ENCODE measurements at regions not wholly inside any gene's neighbourhood (a gene's known extent, or its start where the extent isn't known, plus 50 kb on each side); places are given as distances from the start of the nearest gene placed in this dataset.

GRCh38 chr4:30870513-30870912 lies 150.3 kb downstream of the PCDH7 start:
- no peaks in the 10 kb centered on the region for H3K9me3 ChIP-seq (ENCODE audit: control insufficient read depth, insufficient read depth, low read depth, low read length)
- no peak overlapping the region for H3K27ac ChIP-seq (ENCODE audit: low read depth, low read length)
- no peak overlapping the region for H3K9ac ChIP-seq (ENCODE audit: low read length)
- H3K36me3 ChIP-seq (ENCODE audit: control insufficient read depth, insufficient read depth, low read length), result no peaks in the 10 kb centered on the region
- H3K4me1 ChIP-seq (ENCODE audit: control insufficient read depth, insufficient read depth, low read length), result peaks cover 4% of the 10 kb centered on the region; the same call in 1 of the 2 replicates
- no peaks in the 10 kb centered on the region for H3K27me3 ChIP-seq (ENCODE audit: control insufficient read depth, insufficient read depth, low read length)
- H3K4me3 ChIP-seq (ENCODE audit: low read depth, low read length), result no peak overlapping the region

DNA sequence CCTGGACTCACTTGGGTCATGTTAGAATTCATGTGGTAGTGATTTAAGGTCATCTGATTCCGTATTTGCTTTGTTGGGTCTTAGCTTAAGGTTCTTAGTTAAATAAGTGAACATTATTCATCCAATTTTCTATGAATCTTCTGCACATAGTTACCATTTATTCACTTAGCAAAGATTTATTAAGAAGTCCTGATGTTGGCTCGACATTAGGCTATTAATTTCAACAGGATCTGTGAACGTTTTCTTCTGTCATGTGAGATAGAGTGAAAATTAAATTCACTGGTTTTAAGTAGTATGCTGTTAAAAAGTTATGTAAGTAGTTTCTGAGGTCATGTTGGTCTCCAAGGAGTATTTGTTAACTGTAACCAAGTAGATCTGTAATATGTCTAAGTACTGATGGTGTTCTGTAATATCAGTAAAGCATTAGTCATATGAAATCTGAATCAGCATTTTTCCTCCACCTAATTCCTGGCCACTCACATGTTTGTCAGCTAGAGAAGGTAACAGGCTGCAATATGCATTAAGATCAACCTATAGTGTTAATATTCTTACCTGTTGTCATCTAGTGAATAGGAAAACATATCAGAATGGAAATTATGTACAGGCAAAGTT lies 155.6 kb downstream of the PCDH7 start:
- no peaks in the 10 kb centered on the region; the same call in 1 of the 2 replicates for H3K4me1 ChIP-seq (ENCODE audit: control insufficient read depth, insufficient read depth, low read length)
- H3K36me3 ChIP-seq (ENCODE audit: control insufficient read depth, insufficient read depth, low read length), result no peaks in the 10 kb centered on the region
- H3K4me3 ChIP-seq (ENCODE audit: low read depth, low read length), result no peak overlapping the region
- H3K27me3 ChIP-seq (ENCODE audit: control insufficient read depth, insufficient read depth, low read length), result no peaks in the 10 kb centered on the region
- H3K9me3 ChIP-seq (ENCODE audit: control insufficient read depth, insufficient read depth, low read depth, low read length), result no peaks in the 10 kb centered on the region
- no peak overlapping the region for H3K27ac ChIP-seq (ENCODE audit: low read depth, low read length)
- no peak overlapping the region for H3K9ac ChIP-seq (ENCODE audit: low read length)

DNA sequence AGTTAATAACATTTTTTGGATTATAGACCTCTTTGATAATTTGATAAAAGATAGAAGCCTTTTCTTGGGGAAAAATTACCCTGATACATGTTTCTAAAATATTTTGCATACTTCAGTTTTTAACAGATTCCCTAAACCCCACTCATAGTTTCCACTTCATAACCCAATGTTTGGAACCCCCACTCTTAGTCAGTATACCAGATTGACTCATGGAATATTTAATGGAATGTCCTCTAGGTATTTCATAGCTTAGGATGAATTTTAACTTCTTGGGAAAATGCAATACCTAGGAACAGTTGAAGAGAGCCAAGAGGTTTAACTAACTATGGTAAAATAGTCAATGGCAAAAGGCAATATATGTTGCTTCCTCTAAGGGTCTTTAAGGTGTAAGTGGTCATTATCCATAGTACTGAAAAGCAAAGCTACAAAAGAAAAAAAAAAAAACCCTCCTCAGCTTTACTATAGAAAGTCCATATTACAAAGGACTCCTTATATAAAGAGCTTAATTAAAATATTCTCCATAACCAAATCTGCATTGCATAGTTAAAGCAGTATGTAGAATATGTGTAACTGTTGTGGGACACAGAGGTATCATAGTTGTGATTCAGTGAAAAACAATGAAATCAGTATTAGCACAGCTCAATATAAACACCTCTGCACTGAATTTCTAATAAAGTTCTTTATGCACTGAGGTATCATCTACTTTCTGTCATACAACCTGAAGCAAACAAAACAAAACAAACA lies 159.9 kb downstream of the PCDH7 start:
- H3K9me3 ChIP-seq (ENCODE audit: control insufficient read depth, insufficient read depth, low read depth, low read length), result no peaks in the 10 kb centered on the region
- no peak overlapping the region for H3K4me3 ChIP-seq (ENCODE audit: low read depth, low read length)
- no peaks in the 10 kb centered on the region; the same call in 1 of the 2 replicates for H3K4me1 ChIP-seq (ENCODE audit: control insufficient read depth, insufficient read depth, low read length)
- H3K36me3 ChIP-seq (ENCODE audit: control insufficient read depth, insufficient read depth, low read length), result no peaks in the 10 kb centered on the region
- no peaks in the 10 kb centered on the region for H3K27me3 ChIP-seq (ENCODE audit: control insufficient read depth, insufficient read depth, low read length)
- no peak overlapping the region for H3K27ac ChIP-seq (ENCODE audit: low read depth, low read length)
- no peak overlapping the region for H3K9ac ChIP-seq (ENCODE audit: low read length)

GRCh38 chr4:30881985-30882384 lies 161.8 kb downstream of the PCDH7 start:
- no peaks in the 10 kb centered on the region for H3K9me3 ChIP-seq (ENCODE audit: control insufficient read depth, insufficient read depth, low read depth, low read length)
- no peak overlapping the region for H3K4me3 ChIP-seq (ENCODE audit: low read depth, low read length)
- H3K9ac ChIP-seq (ENCODE audit: low read length), result no peak overlapping the region
- H3K27ac ChIP-seq (ENCODE audit: low read depth, low read length), result no peak overlapping the region
- H3K4me1 ChIP-seq (ENCODE audit: control insufficient read depth, insufficient read depth, low read length), result no peaks in the 10 kb centered on the region; the same call in 1 of the 2 replicates
- no peaks in the 10 kb centered on the region for H3K36me3 ChIP-seq (ENCODE audit: control insufficient read depth, insufficient read depth, low read length)
- H3K27me3 ChIP-seq (ENCODE audit: control insufficient read depth, insufficient read depth, low read length), result no peaks in the 10 kb centered on the region

DNA sequence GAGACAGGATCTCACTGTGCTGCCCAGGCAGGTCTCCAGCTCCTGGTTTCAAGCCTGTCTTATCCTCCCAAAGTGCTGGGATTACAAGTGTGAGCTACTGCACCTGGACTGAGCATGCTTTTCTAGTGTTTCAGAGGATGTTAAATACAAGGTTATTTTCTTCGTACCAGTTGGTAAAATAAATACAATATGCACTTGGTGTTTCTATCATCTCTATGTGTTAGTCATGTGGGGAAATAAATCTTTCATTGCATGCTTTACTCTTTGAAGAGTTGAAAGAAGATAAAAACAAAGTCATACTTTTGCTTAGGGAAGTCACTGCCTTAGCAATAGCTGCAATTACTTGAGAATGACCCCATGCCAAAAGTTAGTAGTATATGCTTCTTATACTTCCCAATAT lies 162.3 kb downstream of the PCDH7 start:
- no peak overlapping the region for H3K9ac ChIP-seq (ENCODE audit: low read length)
- no peak overlapping the region for H3K4me3 ChIP-seq (ENCODE audit: low read depth, low read length)
- no peaks in the 10 kb centered on the region for H3K36me3 ChIP-seq (ENCODE audit: control insufficient read depth, insufficient read depth, low read length)
- no peak overlapping the region for H3K27ac ChIP-seq (ENCODE audit: low read depth, low read length)
- H3K4me1 ChIP-seq (ENCODE audit: control insufficient read depth, insufficient read depth, low read length), result no peaks in the 10 kb centered on the region; the same call in 1 of the 2 replicates
- H3K9me3 ChIP-seq (ENCODE audit: control insufficient read depth, insufficient read depth, low read depth, low read length), result no peaks in the 10 kb centered on the region
- no peaks in the 10 kb centered on the region for H3K27me3 ChIP-seq (ENCODE audit: control insufficient read depth, insufficient read depth, low read length)

GRCh38 chr4:30882995-30883675 lies 163.0 kb downstream of the PCDH7 start:
- H3K9ac ChIP-seq (ENCODE audit: low read length), result no peak overlapping the region
- H3K4me1 ChIP-seq (ENCODE audit: control insufficient read depth, insufficient read depth, low read length), result no peaks in the 10 kb centered on the region; the same call in 1 of the 2 replicates
- no peak overlapping the region for H3K4me3 ChIP-seq (ENCODE audit: low read depth, low read length)
- no peaks in the 10 kb centered on the region for H3K9me3 ChIP-seq (ENCODE audit: control insufficient read depth, insufficient read depth, low read depth, low read length)
- H3K27ac ChIP-seq (ENCODE audit: low read depth, low read length), result no peak overlapping the region
- H3K27me3 ChIP-seq (ENCODE audit: control insufficient read depth, insufficient read depth, low read length), result no peaks in the 10 kb centered on the region
- H3K36me3 ChIP-seq (ENCODE audit: control insufficient read depth, insufficient read depth, low read length), result no peaks in the 10 kb centered on the region

- no peak overlapping the region for H3K9ac ChIP-seq (ENCODE audit: low read length)
- no peaks in the 10 kb centered on the region for H3K27me3 ChIP-seq (ENCODE audit: control insufficient read depth, insufficient read depth, low read length)
- H3K4me3 ChIP-seq (ENCODE audit: low read depth, low read length), result no peak overlapping the region
- no peaks in the 10 kb centered on the region for H3K36me3 ChIP-seq (ENCODE audit: control insufficient read depth, insufficient read depth, low read length)
- H3K9me3 ChIP-seq (ENCODE audit: control insufficient read depth, insufficient read depth, low read depth, low read length), result peaks cover 7% of the 10 kb centered on the region; the same call in 1 of the 2 replicates
- peaks cover 11% of the 10 kb centered on the region; the same call in 1 of the 2 replicates for H3K4me1 ChIP-seq (ENCODE audit: control insufficient read depth, insufficient read depth, low read length)
- H3K27ac ChIP-seq (ENCODE audit: low read depth, low read length), result no peak overlapping the region
These were observed 181.6 kb downstream of the PCDH7 start for GRCh38 chr4:30901461-30902451.

DNA sequence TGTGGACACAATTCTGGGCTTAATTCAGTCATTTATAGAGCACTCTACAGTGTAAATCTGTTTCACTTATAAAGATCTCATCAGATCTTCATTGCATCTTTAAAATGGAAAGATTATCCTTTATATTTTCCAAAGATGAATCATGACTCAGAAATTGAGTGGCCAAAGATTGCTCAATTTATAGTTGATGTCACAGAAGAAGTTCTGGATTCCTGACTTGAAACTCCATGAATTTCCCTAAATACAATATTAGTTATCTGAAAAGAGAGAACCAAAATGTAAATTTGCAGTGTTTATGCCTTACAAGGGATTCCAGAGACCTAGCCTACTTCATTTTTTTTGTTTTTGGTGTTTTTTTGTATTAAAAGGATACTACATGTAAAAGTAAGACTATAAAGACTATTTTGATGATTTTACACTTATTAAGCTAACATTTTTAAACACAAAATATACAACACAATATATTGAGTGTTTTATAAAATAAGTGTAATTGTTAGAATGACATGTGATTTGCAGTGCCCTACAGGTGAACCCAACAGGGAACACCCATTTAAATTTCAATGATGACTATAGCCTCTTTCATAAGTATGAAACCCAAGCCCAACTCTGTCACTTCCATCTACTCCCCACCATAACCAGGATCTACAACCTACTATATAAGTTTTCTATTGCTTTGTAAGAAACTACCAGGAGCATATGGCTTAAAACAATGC lies 183.5 kb downstream of the PCDH7 start:
- Histone ChIP-seq H3K4me1 (ENCODE audit: control insufficient read depth, insufficient read depth, low read length) (peaks cover 11% of the 10 kb centered on the region; the same call in 1 of the 2 replicates), H3K4me3 (ENCODE audit: low read depth, low read length) (no peak overlapping the region; the same call in 1 of the 2 replicates), H3K27me3 (ENCODE audit: control insufficient read depth, insufficient read depth, low read length) (no peaks in the 10 kb centered on the region), H3K36me3 (ENCODE audit: control insufficient read depth, insufficient read depth, low read length) (no peaks in the 10 kb centered on the region), H3K9me3 (ENCODE audit: control insufficient read depth, insufficient read depth, low read depth, low read length) (peaks cover 7% of the 10 kb centered on the region; the same call in 1 of the 2 replicates), H3K9ac (ENCODE audit: low read length) (no peak overlapping the region), H3K27ac (ENCODE audit: low read depth, low read length) (no peak overlapping the region)

- H3K36me3 ChIP-seq (ENCODE audit: control insufficient read depth, insufficient read depth, low read length), result no peaks in the 10 kb centered on the region
- H3K27me3 ChIP-seq (ENCODE audit: control insufficient read depth, insufficient read depth, low read length), result no peaks in the 10 kb centered on the region
- peaks cover 11% of the 10 kb centered on the region; the same call in 1 of the 2 replicates for H3K4me1 ChIP-seq (ENCODE audit: control insufficient read depth, insufficient read depth, low read length)
- no peak overlapping the region for H3K9ac ChIP-seq (ENCODE audit: low read length)
- H3K27ac ChIP-seq (ENCODE audit: low read depth, low read length), result no peak overlapping the region
- H3K9me3 ChIP-seq (ENCODE audit: control insufficient read depth, insufficient read depth, low read depth, low read length), result peaks cover 3% of the 10 kb centered on the region; the same call in 1 of the 2 replicates
- no peak overlapping the region; the same call in 1 of the 2 replicates for H3K4me3 ChIP-seq (ENCODE audit: low read depth, low read length)
These were observed 184.0 kb downstream of the PCDH7 start for GRCh38 chr4:30904215-30904555.

- Histone ChIP-seq H3K4me1 (ENCODE audit: control insufficient read depth, insufficient read depth, low read length) (peaks cover 11% of the 10 kb centered on the region; the same call in 1 of the 2 replicates), H3K36me3 (ENCODE audit: control insufficient read depth, insufficient read depth, low read length) (no peaks in the 10 kb centered on the region), H3K9ac (ENCODE audit: low read length) (no peak overlapping the region), H3K9me3 (ENCODE audit: control insufficient read depth, insufficient read depth, low read depth, low read length) (no peaks in the 10 kb centered on the region; the same call in 1 of the 2 replicates), H3K4me3 (ENCODE audit: low read depth, low read length) (no peak overlapping the region), H3K27ac (ENCODE audit: low read depth, low read length) (no peak overlapping the region), H3K27me3 (ENCODE audit: control insufficient read depth, insufficient read depth, low read length) (no peaks in the 10 kb centered on the region)
These were observed 184.4 kb downstream of the PCDH7 start for GRCh38 chr4:30904588-30904987.
